Caco-2 (cell line): ENCODE measurements at regions not wholly inside any gene's neighbourhood (a gene's known extent, or its start where the extent isn't known, plus 50 kb on each side); places are given as distances from the start of the nearest gene placed in this dataset.
"Not testable (repeated sequence)": the region's sequence is repeated elsewhere in the genome, so short reads cannot be mapped to it uniquely, and the experiment has no call there.

Source experiments
- BruUV-seq: library from RNA; stranded (reverse); fragments of 400-500 nt; replicated peaks from 2 replicates; lab custom pipeline; 2021; lab: Mats Ljungman, UMichigan
- CTCF ChIA-PET: fragments of 300-600 bp; sonication (Branson Sonifier 250); formaldehyde crosslinking; loops from one replicate; lab custom pipeline; 2022; ENCODE audit warnings: antibody characterized with exemption; lab: Charles Lee
- POLR2A ChIA-PET: fragments of 300-600 bp; sonication (Branson Sonifier 250); formaldehyde crosslinking; loops from one replicate; lab custom pipeline; 2022; ENCODE audit warnings: antibody characterized with exemption; lab: Charles Lee
- DNase-seq, 2 experiments: peaks; one replicate each; pipeline versions ENCODE4 v3.0.0 to v3.0.0-alpha.2; 2020 to 2022
- H3K27me3 ChIP-seq: replicated peaks from 2 replicates; pipeline ENCODE4 v1.6.0; 2011; ENCODE audit warnings: low read length; ENCODE audit not compliant: control insufficient read depth, insufficient read depth
- H3K36me3 ChIP-seq: 2 replicates; pipeline ENCODE4 v1.5.1; 2011; ENCODE audit warnings: low read length; ENCODE audit not compliant: control insufficient read depth, insufficient read depth
- H3K4me1 ChIP-seq: fragments of 250-450 bp; sonication (Bioruptor Pico); 2 replicates; pipeline ENCODE4 v1.5.1; 2020; ENCODE audit warnings: mild to moderate bottlenecking
- H3K4me3 ChIP-seq: 2 replicates; pipeline ENCODE4 v1.5.1; 2011; ENCODE audit warnings: low read depth, mild to moderate bottlenecking, control low read depth, low read length
- H3K9me3 ChIP-seq: fragments of 250-450 bp; sonication (Bioruptor Pico); 2 replicates; pipeline ENCODE4 v1.5.1; 2020; ENCODE audit warnings: mild to moderate bottlenecking, moderate library complexity
- H3K27ac Mint-ChIP-seq: one replicate; pipeline ENCODE4 v1.8.0; 2022; ENCODE audit warnings: mixed read lengths; ENCODE audit not compliant: unreplicated experiment
- H3K27me3 Mint-ChIP-seq: one replicate; pipeline ENCODE4 v1.8.0; 2022; ENCODE audit warnings: mixed read lengths; ENCODE audit not compliant: insufficient read depth, unreplicated experiment
- H3K36me3 Mint-ChIP-seq: one replicate; pipeline ENCODE4 v1.8.0; 2022; ENCODE audit warnings: mild to moderate bottlenecking, mixed read lengths; ENCODE audit not compliant: insufficient read depth, unreplicated experiment
- H3K4me1 Mint-ChIP-seq: one replicate; pipeline ENCODE4 v1.8.0; 2022; ENCODE audit warnings: low read depth, mixed read lengths; ENCODE audit not compliant: unreplicated experiment
- H3K4me3 Mint-ChIP-seq: one replicate; pipeline ENCODE4 v1.8.0; 2022; ENCODE audit warnings: mild to moderate bottlenecking, moderate library complexity, mixed read lengths; ENCODE audit not compliant: unreplicated experiment
- H3K9me3 Mint-ChIP-seq: one replicate; pipeline ENCODE4 v1.8.0; 2022; ENCODE audit warnings: mixed read lengths; ENCODE audit not compliant: unreplicated experiment
- intact Hi-C: fragments of 100-400 bp; cut with micrococcal nuclease; formaldehyde crosslinking; loops from one replicate; pipeline ENCODE4 v1.10.0; 2022; ENCODE audit not compliant: unreplicated experiment
- TF ChIP-seq, protein P1 (sequence below), 2 experiments: fragments of 200-600 bp in 1 of 2; IDR thresholded peaks; 1 replicate in 1 of 2; 2 replicates in 1 of 2; pipeline versions ENCODE4 v1.5.1 to v1.8.0; 2011 to 2022; ENCODE audit warnings: antibody characterized with exemption in 1 of 2, control low read depth in 1 of 2, inconsistent platforms in 1 of 2, low read depth in 1 of 2, low read length in 1 of 2, mild to moderate bottlenecking in 1 of 2, moderate library complexity in 1 of 2; ENCODE audit not compliant: insufficient read depth in 1 of 2, severe bottlenecking in 1 of 2, unreplicated experiment in 1 of 2

DNA sequence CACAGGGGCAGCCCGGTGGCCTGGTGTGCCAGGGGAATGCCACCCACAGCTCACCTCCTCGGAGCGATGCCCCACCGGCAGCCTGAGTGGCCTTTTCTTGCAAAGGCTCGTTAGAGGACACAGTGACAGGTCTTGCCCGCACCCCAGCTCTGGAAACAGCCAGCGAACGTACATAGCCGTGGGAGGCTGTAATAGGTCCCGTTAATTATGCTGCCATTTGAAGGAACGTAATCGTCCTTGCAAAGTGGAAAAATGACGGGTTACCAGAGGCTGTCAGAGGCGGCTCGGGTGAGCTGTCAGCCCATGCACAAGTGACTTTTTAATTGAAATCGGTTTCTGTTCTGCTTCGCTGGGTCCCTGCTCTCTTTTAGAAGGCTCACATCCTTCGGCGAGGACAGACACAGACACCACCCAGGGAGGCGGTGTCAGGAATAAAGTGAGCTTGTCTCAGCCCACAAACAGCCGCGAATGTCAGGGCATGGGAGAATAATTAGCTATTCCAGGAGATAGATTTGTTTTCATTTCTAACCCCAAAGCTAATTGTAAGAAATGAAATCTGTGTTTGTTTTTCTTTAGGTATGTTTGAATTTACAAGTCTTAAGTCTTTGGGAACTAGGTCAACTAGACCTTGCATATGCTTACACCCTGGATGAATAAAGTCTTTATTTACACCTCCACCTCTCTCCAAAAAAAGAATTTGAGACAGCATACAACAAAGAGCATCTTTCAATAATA is 77.2 kb upstream of the RFLNA start:
- H3K27me3 ChIP-seq: no peaks in the 10 kb centered on the region
- Mint-ChIP-seq H3K27me3 (no peaks in the 10 kb centered on the region), H3K36me3 (no peaks in the 10 kb centered on the region), H3K27ac (no peak overlapping the region), H3K4me3 (no peak overlapping the region), H3K4me1 (peaks cover 7% of the 10 kb centered on the region), H3K9me3 (peaks cover 10% of the 10 kb centered on the region)
- peaks cover 9% of the 10 kb centered on the region for H3K9me3 ChIP-seq
- ChIA-PET CTCF (interaction anchor here (1.3 to 1.4 kb wide), 2 partner anchors 14 to 164 kb away, joined by 3 to 4 read pairs; no protein-coding TSS in a partner anchor), POLR2A (interaction anchor here (0.6 kb wide), 1 partner anchor 19 kb away, joined by 7 read pairs; no protein-coding TSS in a partner anchor)
- BruUV-seq: no TSS peak
- intact Hi-C loops: no loop called here
- TF ChIP-seq, protein P1, sequence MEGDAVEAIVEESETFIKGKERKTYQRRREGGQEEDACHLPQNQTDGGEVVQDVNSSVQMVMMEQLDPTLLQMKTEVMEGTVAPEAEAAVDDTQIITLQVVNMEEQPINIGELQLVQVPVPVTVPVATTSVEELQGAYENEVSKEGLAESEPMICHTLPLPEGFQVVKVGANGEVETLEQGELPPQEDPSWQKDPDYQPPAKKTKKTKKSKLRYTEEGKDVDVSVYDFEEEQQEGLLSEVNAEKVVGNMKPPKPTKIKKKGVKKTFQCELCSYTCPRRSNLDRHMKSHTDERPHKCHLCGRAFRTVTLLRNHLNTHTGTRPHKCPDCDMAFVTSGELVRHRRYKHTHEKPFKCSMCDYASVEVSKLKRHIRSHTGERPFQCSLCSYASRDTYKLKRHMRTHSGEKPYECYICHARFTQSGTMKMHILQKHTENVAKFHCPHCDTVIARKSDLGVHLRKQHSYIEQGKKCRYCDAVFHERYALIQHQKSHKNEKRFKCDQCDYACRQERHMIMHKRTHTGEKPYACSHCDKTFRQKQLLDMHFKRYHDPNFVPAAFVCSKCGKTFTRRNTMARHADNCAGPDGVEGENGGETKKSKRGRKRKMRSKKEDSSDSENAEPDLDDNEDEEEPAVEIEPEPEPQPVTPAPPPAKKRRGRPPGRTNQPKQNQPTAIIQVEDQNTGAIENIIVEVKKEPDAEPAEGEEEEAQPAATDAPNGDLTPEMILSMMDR (IDR thresholded peaks at IDR 0.05; ENCODE audit: insufficient read depth in 1 of 2, low read depth in 1 of 2, low read length in 1 of 2, severe bottlenecking in 1 of 2, unreplicated experiment in 1 of 2): no peak
- no peaks in the 10 kb centered on the region for H3K36me3 ChIP-seq
- no peak for DNase-seq
- no peaks in the 10 kb centered on the region for H3K4me1 ChIP-seq
- no peak overlapping the region for H3K4me3 ChIP-seq

DNA sequence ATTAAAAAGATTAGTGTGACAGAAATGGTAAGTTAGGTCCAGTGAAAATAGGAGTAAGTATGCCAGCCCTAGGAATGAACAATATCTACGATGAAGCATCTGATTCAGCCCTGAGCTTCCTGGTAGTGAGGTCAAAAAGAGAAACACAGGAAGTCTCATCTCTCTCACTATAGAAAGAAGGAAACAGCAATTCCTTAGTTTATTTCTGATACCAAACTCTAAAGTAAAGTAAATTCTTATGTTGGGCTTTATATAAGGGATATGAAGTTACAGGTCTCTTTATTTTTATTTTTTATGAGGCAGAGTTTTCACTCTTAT is 76.7 kb upstream of the RFLNA start:
- ChIA-PET POLR2A (no interaction called here), CTCF (interaction anchor here (1.3 to 1.4 kb wide), 2 partner anchors 14 to 165 kb away, joined by 3 to 4 read pairs; no protein-coding TSS in a partner anchor)
- H3K4me3 Mint-ChIP-seq: no peak overlapping the region
- DNase-seq: no peak
- H3K27ac Mint-ChIP-seq: no peak overlapping the region
- TF ChIP-seq, protein P1 (IDR thresholded peaks at IDR 0.05; ENCODE audit: insufficient read depth in 1 of 2, low read depth in 1 of 2, low read length in 1 of 2, severe bottlenecking in 1 of 2, unreplicated experiment in 1 of 2): no peak
- no peaks in the 10 kb centered on the region for H3K27me3 ChIP-seq
- no peaks in the 10 kb centered on the region for H3K27me3 Mint-ChIP-seq
- H3K4me3 ChIP-seq: no peak overlapping the region
- H3K9me3 Mint-ChIP-seq: peaks cover 10% of the 10 kb centered on the region
- H3K36me3 Mint-ChIP-seq: no peaks in the 10 kb centered on the region
- peaks cover 9% of the 10 kb centered on the region for H3K9me3 ChIP-seq
- H3K4me1 ChIP-seq: no peaks in the 10 kb centered on the region
- peaks cover 7% of the 10 kb centered on the region for H3K4me1 Mint-ChIP-seq
- BruUV-seq: no TSS peak
- no peaks in the 10 kb centered on the region for H3K36me3 ChIP-seq
- intact Hi-C loops: no loop called here

DNA sequence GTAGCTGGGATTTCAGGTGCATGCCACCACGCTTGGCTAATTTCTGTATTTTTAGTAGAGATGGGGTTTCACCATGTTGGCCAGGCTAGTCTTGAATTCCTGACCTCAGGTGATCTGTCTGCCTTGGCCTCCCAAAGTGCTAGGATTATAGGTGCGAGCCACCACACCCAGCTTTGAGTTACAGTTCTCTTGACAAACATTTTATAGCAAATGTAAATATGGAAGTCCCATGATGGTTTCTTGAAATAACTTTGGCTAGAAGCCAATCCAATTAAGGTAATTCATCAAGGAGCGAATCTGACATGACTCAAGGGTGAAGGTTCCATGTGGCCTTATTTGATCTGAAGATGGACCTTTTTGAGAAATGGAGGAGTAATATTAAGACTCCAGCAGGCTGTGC is 76.2 kb upstream of the RFLNA start:
- intact Hi-C loops, H3K27me3 Mint-ChIP-seq, H3K36me3 ChIP-seq, H3K4me1 Mint-ChIP-seq, BruUV-seq, H3K9me3 ChIP-seq, DNase-seq, H3K27ac Mint-ChIP-seq, H3K4me3 Mint-ChIP-seq, H3K27me3 ChIP-seq, POLR2A ChIA-PET, H3K4me1 ChIP-seq, H3K36me3 Mint-ChIP-seq, H3K4me3 ChIP-seq: not testable (repeated sequence)
- H3K9me3 Mint-ChIP-seq: peaks cover 10% of the 10 kb centered on the region
- CTCF ChIA-PET: interaction anchor here (1.4 kb wide), 1 partner anchor 165 kb away, joined by 3 read pairs; no protein-coding TSS in a partner anchor
